ENCODE measurements at regions not wholly inside any gene's neighbourhood (a gene's known extent, or its start where the extent isn't known, plus 50 kb on each side); places are given as distances from the start of the nearest gene placed in this dataset.
"Not testable (repeated sequence)": the region's sequence is repeated elsewhere in the genome, so short reads cannot be mapped to it uniquely, and the experiment has no call there.

- DNase-seq (ENCODE audit: low read depth) (peak; percentile 12), FAIRE-seq (no peak)
- Histone ChIP-seq H3K36me3 (ENCODE audit: control insufficient read depth, insufficient read depth, low read length) (no peaks in the 10 kb centered on the region), H3K4me3 (ENCODE audit: low read depth, low read length) (no peak overlapping the region), H3K27me3 (ENCODE audit: control insufficient read depth, insufficient read depth, low read length) (no peaks in the 10 kb centered on the region)
- TF ChIP-seq CTCF (IDR thresholded peaks at IDR 0.05; ENCODE audit: insufficient read depth, low read length, severe bottlenecking), result no peak
These were observed 123.0 kb upstream of the CCDC150 start for GRCh38 chr2:196516564-196516963.

GRCh38 chr2:196520605-196521004, 118.9 kb upstream of the CCDC150 start:
- H3K36me3 ChIP-seq (ENCODE audit: control insufficient read depth, insufficient read depth, low read length), result no peaks in the 10 kb centered on the region
- no peak for DNase-seq (ENCODE audit: low read depth)
- no peak for FAIRE-seq
- H3K27me3 ChIP-seq (ENCODE audit: control insufficient read depth, insufficient read depth, low read length), result no peaks in the 10 kb centered on the region
- no peak for TF ChIP-seq CTCF (IDR thresholded peaks at IDR 0.05; ENCODE audit: insufficient read depth, low read length, severe bottlenecking)
- H3K4me3 ChIP-seq (ENCODE audit: low read depth, low read length), result no peak overlapping the region

GRCh38 chr2:196526981-196527725, 112.4 kb upstream of the CCDC150 start:
- not testable (repeated sequence) for H3K27me3 ChIP-seq (ENCODE audit: control insufficient read depth, insufficient read depth, low read length); DNase-seq (ENCODE audit: low read depth); H3K36me3 ChIP-seq (ENCODE audit: control insufficient read depth, insufficient read depth, low read length); H3K4me3 ChIP-seq (ENCODE audit: low read depth, low read length); FAIRE-seq

- H3K4me3 ChIP-seq (ENCODE audit: low read depth, low read length), result no peak overlapping the region
- H3K36me3 ChIP-seq (ENCODE audit: control insufficient read depth, insufficient read depth, low read length), result no peaks in the 10 kb centered on the region
- H3K27me3 ChIP-seq (ENCODE audit: control insufficient read depth, insufficient read depth, low read length), result no peaks in the 10 kb centered on the region
- TF ChIP-seq CTCF (IDR thresholded peaks at IDR 0.05; ENCODE audit: insufficient read depth, low read length, severe bottlenecking), result no peak
- DNase-seq (ENCODE audit: low read depth) (no peak), FAIRE-seq (no peak)
These were observed 110.9 kb upstream of the CCDC150 start for GRCh38 chr2:196528486-196529223.

- DNase-seq (ENCODE audit: low read depth), result no peak
- Histone ChIP-seq H3K4me3 (ENCODE audit: low read depth, low read length) (no peak overlapping the region), H3K36me3 (ENCODE audit: control insufficient read depth, insufficient read depth, low read length) (no peaks in the 10 kb centered on the region), H3K27me3 (ENCODE audit: control insufficient read depth, insufficient read depth, low read length) (no peaks in the 10 kb centered on the region)
- TF ChIP-seq CTCF (IDR thresholded peaks at IDR 0.05; ENCODE audit: insufficient read depth, low read length, severe bottlenecking), result no peak
- FAIRE-seq, result no peak
These were observed 108.6 kb upstream of the CCDC150 start for GRCh38 chr2:196530910-196531309.

GRCh38 chr2:196533772-196534397, 105.6 kb upstream of the CCDC150 start:
- TF ChIP-seq CTCF (IDR thresholded peaks at IDR 0.05; ENCODE audit: insufficient read depth, low read length, severe bottlenecking), result no peak
- no peaks in the 10 kb centered on the region for H3K36me3 ChIP-seq (ENCODE audit: control insufficient read depth, insufficient read depth, low read length)
- no peak for DNase-seq (ENCODE audit: low read depth)
- H3K4me3 ChIP-seq (ENCODE audit: low read depth, low read length), result no peak overlapping the region
- H3K27me3 ChIP-seq (ENCODE audit: control insufficient read depth, insufficient read depth, low read length), result no peaks in the 10 kb centered on the region
- no peak for FAIRE-seq
